Cardiac fibroblast (primary cell): ENCODE measurements at regions not wholly inside any gene's neighbourhood (a gene's known extent, or its start where the extent isn't known, plus 50 kb on each side); places are given as distances from the start of the nearest gene placed in this dataset.

Source experiments
- DNase-seq, 2 donors: peaks; one replicate each; pipeline versions ENCODE4 v3.0.0 to v3.0.0-alpha.2; 2010; ENCODE audit warnings: low read depth in 2 of 2
- H3K4me3 ChIP-seq, 2 donors: replicated peaks in 1 of 2; 1 replicate in 1 of 2; 2 replicates in 1 of 2; pipeline ENCODE4 v1.5.1; 2011; ENCODE audit warnings: low read depth in 2 of 2, low read length in 2 of 2, mild to moderate bottlenecking in 2 of 2, moderate library complexity in 1 of 2
- TF ChIP-seq, protein P1 (sequence below): IDR thresholded peaks from one replicate; pipeline ENCODE4 v1.5.1; 2011; ENCODE audit warnings: low read depth, mild to moderate bottlenecking, low read length, inconsistent platforms

DNA sequence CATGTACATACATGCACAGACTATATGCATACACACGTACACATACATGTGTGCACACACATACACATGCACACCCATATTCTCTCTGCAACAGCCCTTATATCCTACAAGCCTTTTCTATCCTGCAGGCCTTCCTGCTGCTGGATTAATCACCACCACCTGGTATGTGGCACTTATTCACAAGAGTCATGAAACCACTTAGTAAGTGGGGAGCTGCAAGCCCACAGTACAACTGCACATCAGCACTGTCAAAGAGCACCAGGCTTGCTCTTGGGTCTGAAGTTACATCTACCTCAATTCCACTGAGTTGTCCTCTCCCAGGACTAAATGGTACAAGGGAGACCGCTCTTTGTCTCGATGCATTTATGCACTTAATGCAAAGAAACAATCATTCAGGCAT, 233.2 kb downstream of the KLF13 start:
- no peak for DNase-seq
- no peak overlapping the region for H3K4me3 ChIP-seq
- TF ChIP-seq, protein P1, sequence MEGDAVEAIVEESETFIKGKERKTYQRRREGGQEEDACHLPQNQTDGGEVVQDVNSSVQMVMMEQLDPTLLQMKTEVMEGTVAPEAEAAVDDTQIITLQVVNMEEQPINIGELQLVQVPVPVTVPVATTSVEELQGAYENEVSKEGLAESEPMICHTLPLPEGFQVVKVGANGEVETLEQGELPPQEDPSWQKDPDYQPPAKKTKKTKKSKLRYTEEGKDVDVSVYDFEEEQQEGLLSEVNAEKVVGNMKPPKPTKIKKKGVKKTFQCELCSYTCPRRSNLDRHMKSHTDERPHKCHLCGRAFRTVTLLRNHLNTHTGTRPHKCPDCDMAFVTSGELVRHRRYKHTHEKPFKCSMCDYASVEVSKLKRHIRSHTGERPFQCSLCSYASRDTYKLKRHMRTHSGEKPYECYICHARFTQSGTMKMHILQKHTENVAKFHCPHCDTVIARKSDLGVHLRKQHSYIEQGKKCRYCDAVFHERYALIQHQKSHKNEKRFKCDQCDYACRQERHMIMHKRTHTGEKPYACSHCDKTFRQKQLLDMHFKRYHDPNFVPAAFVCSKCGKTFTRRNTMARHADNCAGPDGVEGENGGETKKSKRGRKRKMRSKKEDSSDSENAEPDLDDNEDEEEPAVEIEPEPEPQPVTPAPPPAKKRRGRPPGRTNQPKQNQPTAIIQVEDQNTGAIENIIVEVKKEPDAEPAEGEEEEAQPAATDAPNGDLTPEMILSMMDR = no peak

DNA sequence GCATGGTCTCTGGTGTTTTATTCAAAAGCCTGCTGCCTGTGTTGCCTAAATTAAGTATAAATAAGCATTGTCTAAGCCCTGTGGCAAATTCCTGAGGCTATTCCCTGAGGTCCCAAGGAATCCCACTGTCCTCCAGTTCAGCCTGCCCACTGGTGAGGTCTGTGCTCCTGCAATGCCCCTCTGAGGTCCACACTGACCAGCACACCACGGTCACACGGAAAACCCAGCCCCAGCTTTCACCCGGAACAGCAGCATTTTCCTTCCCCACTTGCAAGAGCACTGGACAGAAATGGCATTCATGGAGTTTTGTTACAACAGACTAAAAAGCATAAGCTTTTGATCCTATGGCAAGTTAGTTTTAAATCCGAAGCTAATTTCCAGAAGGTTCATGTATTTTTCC, 234.0 kb downstream of the KLF13 start:
- H3K4me3 ChIP-seq = no peak overlapping the region
- TF ChIP-seq, protein P1 = no peak
- no peak for DNase-seq

DNA sequence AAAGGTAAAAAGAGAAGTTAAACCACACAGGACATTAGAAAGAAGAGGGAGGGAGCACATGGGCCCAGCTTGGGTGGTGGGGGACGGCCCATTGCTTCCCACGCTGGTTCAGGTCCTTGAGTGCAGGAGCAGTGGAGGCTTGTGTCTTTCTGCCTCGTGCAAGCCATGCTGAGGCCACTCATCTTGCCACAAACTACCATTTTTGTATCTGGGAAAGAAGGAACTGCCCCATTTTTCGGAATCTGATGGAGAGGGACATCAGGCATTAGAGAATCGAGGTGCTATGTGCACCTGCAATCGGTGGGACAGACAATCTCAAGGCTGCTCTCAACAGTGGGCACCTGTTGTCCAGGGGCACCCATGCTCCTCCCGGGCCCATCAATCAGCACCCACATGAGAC, 234.5 kb downstream of the KLF13 start:
- H3K4me3 ChIP-seq = no peak overlapping the region

GRCh38 chr15:31563001-31563400, 236.4 kb downstream of the KLF13 start:
- no peak overlapping the region for H3K4me3 ChIP-seq
- no peak for DNase-seq
- TF ChIP-seq, protein P1 = no peak

More for the DNA sequence above, 234.5 kb downstream of the KLF13 start:
- TF ChIP-seq, protein P1 = no peak
- no peak for DNase-seq

DNA sequence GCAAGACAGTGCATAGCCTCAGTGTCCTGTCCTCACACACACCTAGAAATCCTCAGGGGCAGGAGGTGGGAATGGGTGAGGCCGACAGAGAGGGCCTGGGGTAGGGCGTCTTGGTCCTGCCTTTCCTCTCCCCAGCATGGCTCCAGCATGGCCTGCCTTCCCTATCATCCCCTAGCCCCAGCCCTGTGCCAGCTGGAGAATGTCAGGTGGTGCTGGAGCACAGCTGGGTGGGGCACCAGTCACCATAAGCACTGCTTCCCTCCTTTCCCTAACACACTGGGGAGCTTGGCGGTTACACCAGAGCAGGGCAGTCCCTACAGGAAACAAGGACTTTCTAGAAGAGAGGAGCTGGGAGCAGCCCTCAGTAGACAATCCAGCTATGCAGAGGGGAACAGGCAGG, 236.8 kb downstream of the KLF13 start:
- TF ChIP-seq, protein P1 = no peak
- no peak for DNase-seq
- H3K4me3 ChIP-seq = no peak overlapping the region

DNA sequence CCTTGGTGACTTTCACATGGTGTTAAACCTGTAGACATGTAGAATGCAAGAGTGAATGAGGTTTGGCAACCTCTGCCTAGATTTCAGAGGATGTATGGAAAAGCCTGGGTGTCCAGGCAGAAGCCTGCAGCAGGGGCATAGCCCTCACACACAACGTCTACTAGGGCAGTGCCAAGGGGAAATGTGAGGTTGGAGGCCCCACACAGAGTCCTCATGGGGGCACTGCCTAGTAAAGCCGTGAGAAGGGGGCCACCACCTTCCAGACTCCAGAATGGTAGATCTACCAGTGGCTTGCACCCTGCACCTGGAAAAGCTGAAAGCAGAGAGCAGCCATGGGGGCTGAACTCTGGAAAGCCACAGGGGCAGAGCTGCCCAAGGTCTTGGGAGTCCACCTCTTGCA, 241.2 kb downstream of the KLF13 start:
- TF ChIP-seq, protein P1 = no peak
- no peak overlapping the region for H3K4me3 ChIP-seq
- no peak for DNase-seq

GRCh38 chr15:31569836-31570235, 243.2 kb downstream of the KLF13 start:
- no peak for DNase-seq
- no peak overlapping the region for H3K4me3 ChIP-seq
- TF ChIP-seq, protein P1 = no peak
